Sigmoid colon (tissue), 6 donors: ENCODE measurements at regions not wholly inside any gene's neighbourhood (a gene's known extent, or its start where the extent isn't known, plus 50 kb on each side); places are given as distances from the start of the nearest gene placed in this dataset.

Experiments
- DNase-seq: peaks from one replicate; pipeline ENCODE4 v3.0.0-alpha.2; 2019
- H3K27ac ChIP-seq, 4 donors: fragments of 200-600 bp; sonication (generic); one replicate each; pipeline ENCODE4 v1.5.1; 2016 to 2019; ENCODE audit warnings: mild to moderate bottlenecking in 1 of 4
- H3K27me3 ChIP-seq, 3 donors: fragments of 200-600 bp; sonication (generic); one replicate each; pipeline ENCODE4 v1.5.1; 2019; ENCODE audit warnings: mild to moderate bottlenecking in 1 of 3
- H3K36me3 ChIP-seq, 4 donors: fragments of 200-600 bp; sonication (generic); one replicate each; pipeline ENCODE4 v1.5.1; 2016 to 2019
- H3K4me1 ChIP-seq, 4 donors: fragments of 200-600 bp; sonication (generic); one replicate each; pipeline ENCODE4 v1.5.1; 2017 to 2019
- H3K4me3 ChIP-seq, 4 donors: fragments of 200-600 bp; sonication (generic); one replicate each; pipeline ENCODE4 v1.5.1; 2017 to 2019; ENCODE audit warnings: mild to moderate bottlenecking in 2 of 4, moderate library complexity in 1 of 4
- H3K9me3 ChIP-seq, 4 donors: fragments of 200-600 bp in 3 of 4; sonication (generic) in 3 of 4; one replicate each; pipeline versions ENCODE4 v1.5.1 to v1.6.1; 2013 to 2019
- CTCF ChIP-seq, 4 experiments: fragments of 450-650 bp in 3 of 4; fragments of 200-600 bp in 1 of 4; IDR thresholded peaks; one replicate each; pipeline ENCODE4 v1.5.1; 2016 to 2019; ENCODE audit warnings: antibody characterized with exemption in 4 of 4, mild to moderate bottlenecking in 3 of 4, moderate library complexity in 2 of 4
- EP300 ChIP-seq, 4 donors: sonication (generic); formaldehyde crosslinking; IDR thresholded peaks; one replicate each; pipeline ENCODE4 v1.6.1; 2017; ENCODE audit warnings: antibody characterized with exemption in 4 of 4
- POLR2A ChIP-seq, 2 donors: fragments of 450-650 bp; IDR thresholded peaks; one replicate each; pipeline ENCODE4 v1.6.1; 2016; ENCODE audit warnings: antibody characterized with exemption in 2 of 2, mild to moderate bottlenecking in 2 of 2, moderate library complexity in 2 of 2
- POLR2AphosphoS5 ChIP-seq, 4 donors: sonication (generic); formaldehyde crosslinking; IDR thresholded peaks; one replicate each; pipeline ENCODE4 v1.6.1; 2017; ENCODE audit warnings: antibody characterized with exemption in 4 of 4
- WGBS, 2 donors: extraction: QIAGEN DNeasy Blood & Tissue Kit; methylation state at CpG; one replicate each; pipeline ENCODE4 v1.1.7; 2013; 5-methylcytosine and 5-hydroxymethylcytosine counted together
- intact Hi-C: fragments of 100-400 bp; cut with DNase I; formaldehyde crosslinking; loops from one replicate; pipeline ENCODE4 v1.15.1; 2023
- donor health status: healthy with polysubstance abuse.
- donor health status: healthy.

- Histone ChIP-seq H3K4me3 (no peak overlapping the region), H3K36me3 (no peaks in the 10 kb centered on the region), H3K4me1 (no peaks in the 10 kb centered on the region), H3K9me3 (no peaks in the 10 kb centered on the region), H3K27me3 (no peaks in the 10 kb centered on the region), H3K27ac (no peak overlapping the region)
- intact Hi-C loops = no loop called here
- no peak for TF ChIP-seq EP300 (IDR thresholded peaks at IDR 0.05)
- TF ChIP-seq POLR2AphosphoS5 (IDR thresholded peaks at IDR 0.05) = no peak
- TF ChIP-seq POLR2A (IDR thresholded peaks at IDR 0.05) = no peak
- no peak for TF ChIP-seq CTCF (IDR thresholded peaks at IDR 0.05)
- DNase-seq = no peak
- 20 to 30% methylated on average over 2 of the region's 2 CpGs for WGBS, 2 donors
Measured at GRCh38 chr5:92070786-92071185, 687.7 kb upstream of the ARRDC3 start.

GRCh38 chr5:92064993-92065392, 681.9 kb upstream of the ARRDC3 start:
- H3K4me3 ChIP-seq = no peak overlapping the region
- intact Hi-C loops = no loop called here
- 60 to 78% methylated on average over 1 of the region's 1 CpG for WGBS, 2 donors
- no peak for TF ChIP-seq POLR2A (IDR thresholded peaks at IDR 0.05)
- TF ChIP-seq EP300 (IDR thresholded peaks at IDR 0.05) = no peak
- no peak for TF ChIP-seq POLR2AphosphoS5 (IDR thresholded peaks at IDR 0.05)
- no peak for TF ChIP-seq CTCF (IDR thresholded peaks at IDR 0.05)
- no peaks in the 10 kb centered on the region for H3K27me3 ChIP-seq
- DNase-seq = no peak
- H3K36me3 ChIP-seq = no peaks in the 10 kb centered on the region
- H3K4me1 ChIP-seq = no peaks in the 10 kb centered on the region
- H3K27ac ChIP-seq = no peak overlapping the region
- no peaks in the 10 kb centered on the region for H3K9me3 ChIP-seq

- Histone ChIP-seq H3K36me3 (no peaks in the 10 kb centered on the region), H3K27ac (no peak overlapping the region), H3K4me1 (no peaks in the 10 kb centered on the region), H3K27me3 (no peaks in the 10 kb centered on the region), H3K4me3 (no peak overlapping the region), H3K9me3 (no peaks in the 10 kb centered on the region)
- no peak for TF ChIP-seq CTCF (IDR thresholded peaks at IDR 0.05)
- no peak for TF ChIP-seq EP300 (IDR thresholded peaks at IDR 0.05)
- TF ChIP-seq POLR2AphosphoS5 (IDR thresholded peaks at IDR 0.05) = no peak
- TF ChIP-seq POLR2A (IDR thresholded peaks at IDR 0.05) = no peak
- intact Hi-C loops = no loop called here
- DNase-seq = no peak
Measured at GRCh38 chr5:92051741-92052140, 668.6 kb upstream of the ARRDC3 start.

GRCh38 chr5:92050970-92051369, 667.9 kb upstream of the ARRDC3 start:
- H3K27me3 ChIP-seq = no peaks in the 10 kb centered on the region
- intact Hi-C loops = no loop called here
- no peak overlapping the region for H3K27ac ChIP-seq
- H3K36me3 ChIP-seq = no peaks in the 10 kb centered on the region
- H3K4me3 ChIP-seq = no peak overlapping the region
- H3K4me1 ChIP-seq = no peaks in the 10 kb centered on the region
- TF ChIP-seq CTCF (IDR thresholded peaks at IDR 0.05) = no peak
- TF ChIP-seq POLR2A (IDR thresholded peaks at IDR 0.05) = no peak
- TF ChIP-seq EP300 (IDR thresholded peaks at IDR 0.05) = no peak
- no peak for DNase-seq
- H3K9me3 ChIP-seq = no peaks in the 10 kb centered on the region
- WGBS, 2 donors = 88 to 89% methylated on average over 2 of the region's 2 CpGs

- Histone ChIP-seq H3K4me3 (no peak overlapping the region), H3K36me3 (no peaks in the 10 kb centered on the region), H3K9me3 (no peaks in the 10 kb centered on the region), H3K4me1 (no peaks in the 10 kb centered on the region), H3K27me3 (no peaks in the 10 kb centered on the region), H3K27ac (no peak overlapping the region)
- DNase-seq = no peak
- TF ChIP-seq POLR2AphosphoS5 (IDR thresholded peaks at IDR 0.05) (no peak), CTCF (IDR thresholded peaks at IDR 0.05) (no peak), POLR2A (IDR thresholded peaks at IDR 0.05) (no peak)
- intact Hi-C loops = no loop called here
- 60 to 74% methylated on average over 4 of the region's 4 CpGs for WGBS, 2 donors
Measured at GRCh38 chr5:92041911-92042660, 659.0 kb upstream of the ARRDC3 start.
